ENCODE measurements at regions not wholly inside any gene's neighbourhood (a gene's known extent, or its start where the extent isn't known, plus 50 kb on each side); places are given as distances from the start of the nearest gene placed in this dataset.

DNA sequence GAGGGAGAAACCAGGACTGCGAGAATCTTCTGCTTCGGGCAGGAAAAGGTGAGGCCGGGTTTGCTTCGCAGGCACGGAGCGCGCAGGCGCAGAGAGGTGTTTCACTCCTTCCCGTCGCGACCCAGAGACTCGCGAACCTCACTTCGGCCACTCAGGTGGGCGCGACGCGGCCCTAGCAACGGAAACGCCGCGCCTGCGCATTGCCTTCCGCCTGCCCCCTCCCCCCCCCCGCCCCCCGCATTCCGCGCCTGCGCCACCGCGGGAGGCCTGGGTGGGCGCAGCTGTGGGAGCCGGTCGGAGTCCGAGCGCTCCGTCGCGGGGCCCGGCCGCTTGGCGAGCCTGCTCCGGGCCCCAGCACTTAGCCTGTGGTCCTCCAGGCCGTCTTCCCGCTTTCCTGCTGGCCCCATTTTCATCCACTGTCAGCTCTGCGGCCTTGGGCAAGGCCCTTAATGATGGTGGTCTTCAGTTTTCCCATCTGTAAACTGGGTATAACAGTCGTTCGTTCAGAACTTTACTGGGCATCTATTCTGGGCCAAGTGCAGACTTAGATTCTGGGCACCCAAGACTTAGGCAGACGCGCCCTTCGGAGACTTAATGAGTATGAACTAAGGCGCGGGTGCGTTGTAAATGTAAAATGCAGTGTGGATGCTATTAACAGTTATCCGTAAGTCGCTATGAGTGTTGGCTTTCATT lies 62.1 kb upstream of the ACKR3 start:
- Histone ChIP-seq H3K4me3 (ENCODE audit: low read length) (peak overlapping the region; percentile 74), H3K36me3 (ENCODE audit: control insufficient read depth, low read depth, low read length) (no peaks in the 10 kb centered on the region), H3K9me3 (ENCODE audit: control insufficient read depth, low read depth, low read length) (no peaks in the 10 kb centered on the region), H3K9ac (ENCODE audit: low read length) (peak overlapping the region; percentile 33), H3K4me1 (ENCODE audit: control insufficient read depth, low read depth, low read length) (peaks cover 12% of the 10 kb centered on the region), H3K27ac (ENCODE audit: low read length) (no peak overlapping the region), H3K27me3 (ENCODE audit: control insufficient read depth, insufficient read depth, low read length) (peaks cover 22% of the 10 kb centered on the region)

DNA sequence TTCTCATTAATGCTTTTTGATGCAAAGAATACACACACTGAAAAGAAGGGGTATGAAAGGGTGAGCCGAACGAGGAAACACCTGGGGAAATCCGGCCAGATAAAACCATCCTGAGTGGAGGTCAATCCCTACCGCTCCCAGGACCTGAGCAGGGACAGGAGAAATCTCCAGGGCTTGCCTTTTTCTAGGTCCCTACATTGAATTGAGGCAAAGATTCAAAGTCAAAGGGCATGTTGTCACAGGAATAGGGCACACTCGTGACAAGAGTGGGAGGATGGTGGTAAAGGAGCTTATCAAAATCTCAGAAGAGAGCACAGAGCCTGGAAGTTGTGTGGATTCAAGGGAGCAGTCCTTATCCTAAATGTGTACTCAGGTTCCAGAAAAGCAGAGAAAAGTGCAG lies 61.2 kb upstream of the ACKR3 start:
- H3K4me3 ChIP-seq (ENCODE audit: low read length) = no peak overlapping the region
- H3K9ac ChIP-seq (ENCODE audit: low read length) = no peak overlapping the region
- H3K9me3 ChIP-seq (ENCODE audit: control insufficient read depth, low read depth, low read length) = no peaks in the 10 kb centered on the region
- H3K27ac ChIP-seq (ENCODE audit: low read length) = no peak overlapping the region
- H3K27me3 ChIP-seq (ENCODE audit: control insufficient read depth, insufficient read depth, low read length) = peaks cover 22% of the 10 kb centered on the region
- H3K36me3 ChIP-seq (ENCODE audit: control insufficient read depth, low read depth, low read length) = no peaks in the 10 kb centered on the region
- H3K4me1 ChIP-seq (ENCODE audit: control insufficient read depth, low read depth, low read length) = peaks cover 12% of the 10 kb centered on the region

DNA sequence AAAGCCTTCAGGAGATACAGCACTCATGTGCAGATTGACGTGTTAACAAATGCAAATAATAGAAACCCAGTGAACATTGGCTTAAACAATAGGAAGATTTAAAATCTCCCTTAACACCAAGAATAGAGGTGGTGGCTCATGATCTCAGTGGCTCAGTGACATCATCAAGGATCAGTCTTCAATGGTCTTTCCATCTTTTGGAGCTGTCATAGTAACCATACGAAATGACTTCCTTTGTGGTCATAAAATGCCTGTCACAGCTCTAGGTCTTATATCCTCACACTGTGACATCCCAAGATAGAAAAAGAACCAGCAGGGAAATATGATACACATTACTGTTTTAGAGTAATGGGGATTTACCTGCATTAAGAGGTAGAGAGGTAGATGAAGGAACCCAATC lies 59.6 kb upstream of the ACKR3 start:
- peaks cover 22% of the 10 kb centered on the region for H3K27me3 ChIP-seq (ENCODE audit: control insufficient read depth, insufficient read depth, low read length)

DNA sequence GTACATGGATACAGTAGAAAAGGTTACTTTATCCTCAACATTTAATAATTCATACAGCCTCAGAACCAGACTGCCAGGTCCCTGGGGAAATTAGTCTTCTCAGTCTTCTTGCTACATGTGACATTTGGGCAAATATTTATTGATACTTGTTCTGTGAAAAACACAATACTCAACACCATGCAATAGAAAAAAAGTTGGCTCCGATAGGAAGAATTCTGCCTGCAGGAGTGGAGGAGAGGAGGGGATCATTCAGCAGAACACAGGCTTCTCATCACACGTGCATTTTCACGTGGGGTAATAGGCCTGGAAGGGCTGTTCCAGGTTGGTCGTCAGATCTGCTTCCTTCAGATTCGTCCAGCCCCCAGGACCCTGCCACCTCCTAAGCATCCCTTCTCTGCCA lies 58.4 kb upstream of the ACKR3 start:
- no peak overlapping the region for H3K27ac ChIP-seq (ENCODE audit: low read length)
- H3K4me1 ChIP-seq (ENCODE audit: control insufficient read depth, low read depth, low read length) = peaks cover 12% of the 10 kb centered on the region
- no peak overlapping the region for H3K4me3 ChIP-seq (ENCODE audit: low read length)
- H3K9ac ChIP-seq (ENCODE audit: low read length) = no peak overlapping the region
- no peaks in the 10 kb centered on the region for H3K9me3 ChIP-seq (ENCODE audit: control insufficient read depth, low read depth, low read length)
- H3K36me3 ChIP-seq (ENCODE audit: control insufficient read depth, low read depth, low read length) = no peaks in the 10 kb centered on the region
- peaks cover 19% of the 10 kb centered on the region for H3K27me3 ChIP-seq (ENCODE audit: control insufficient read depth, insufficient read depth, low read length)

More for the DNA sequence above, 59.6 kb upstream of the ACKR3 start:
- Histone ChIP-seq H3K27ac (ENCODE audit: low read length) (no peak overlapping the region), H3K36me3 (ENCODE audit: control insufficient read depth, low read depth, low read length) (no peaks in the 10 kb centered on the region), H3K9ac (ENCODE audit: low read length) (no peak overlapping the region), H3K9me3 (ENCODE audit: control insufficient read depth, low read depth, low read length) (no peaks in the 10 kb centered on the region), H3K4me3 (ENCODE audit: low read length) (no peak overlapping the region), H3K4me1 (ENCODE audit: control insufficient read depth, low read depth, low read length) (peaks cover 12% of the 10 kb centered on the region)

DNA sequence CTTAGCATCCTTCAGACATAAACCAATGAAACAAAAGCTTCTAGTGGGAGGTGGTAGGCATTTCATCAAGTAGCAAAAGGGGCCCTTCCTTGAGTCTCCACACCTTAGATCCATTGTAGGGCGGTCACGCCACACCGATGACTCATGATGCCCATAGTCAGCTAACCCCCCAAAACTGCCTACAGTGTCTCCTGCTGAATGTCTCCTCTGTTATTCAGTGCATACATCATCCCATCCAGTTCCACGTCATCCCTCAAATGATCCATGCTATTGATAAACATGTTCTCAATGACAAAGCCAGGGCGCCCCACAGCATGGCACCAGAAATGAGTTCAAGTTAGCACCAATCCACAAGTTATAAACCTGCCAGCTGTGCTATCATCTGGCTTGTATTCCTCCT lies 57.4 kb upstream of the ACKR3 start:
- Histone ChIP-seq H3K4me3 (ENCODE audit: low read length) (no peak overlapping the region), H3K27ac (ENCODE audit: low read length) (no peak overlapping the region), H3K27me3 (ENCODE audit: control insufficient read depth, insufficient read depth, low read length) (peaks cover 10% of the 10 kb centered on the region), H3K9ac (ENCODE audit: low read length) (no peak overlapping the region), H3K4me1 (ENCODE audit: control insufficient read depth, low read depth, low read length) (peaks cover 8% of the 10 kb centered on the region), H3K9me3 (ENCODE audit: control insufficient read depth, low read depth, low read length) (no peaks in the 10 kb centered on the region), H3K36me3 (ENCODE audit: control insufficient read depth, low read depth, low read length) (no peaks in the 10 kb centered on the region)

DNA sequence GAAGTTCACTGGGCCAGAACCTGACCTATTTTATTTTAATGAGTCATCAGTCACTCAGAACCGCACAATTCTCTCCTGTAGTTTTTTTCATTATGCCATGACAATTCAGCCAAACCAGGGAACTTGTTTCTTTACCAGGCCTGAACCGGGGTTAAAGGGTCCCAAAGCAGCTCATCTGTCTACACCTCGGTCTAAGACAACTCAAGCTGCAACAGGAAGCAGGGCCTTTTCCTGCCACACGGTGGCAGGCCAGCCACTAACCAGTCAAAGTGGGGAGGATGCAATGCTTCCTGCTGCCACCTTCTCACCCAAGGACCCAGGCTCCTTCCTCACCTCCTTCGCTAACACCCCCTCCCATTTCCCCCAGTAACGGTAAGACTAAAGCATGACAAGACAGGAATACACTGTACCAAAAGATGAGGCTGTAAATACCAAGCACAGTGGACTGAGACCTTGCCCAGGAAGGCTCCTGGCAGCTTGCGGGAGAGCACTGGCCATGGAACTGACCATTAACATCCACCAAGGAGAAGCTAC lies 56.7 kb upstream of the ACKR3 start:
- H3K4me3 ChIP-seq (ENCODE audit: low read length) = no peak overlapping the region
- H3K27me3 ChIP-seq (ENCODE audit: control insufficient read depth, insufficient read depth, low read length) = peaks cover 6% of the 10 kb centered on the region
- H3K27ac ChIP-seq (ENCODE audit: low read length) = no peak overlapping the region
- H3K9ac ChIP-seq (ENCODE audit: low read length) = no peak overlapping the region
- H3K4me1 ChIP-seq (ENCODE audit: control insufficient read depth, low read depth, low read length) = peaks cover 8% of the 10 kb centered on the region
- no peaks in the 10 kb centered on the region for H3K9me3 ChIP-seq (ENCODE audit: control insufficient read depth, low read depth, low read length)
- H3K36me3 ChIP-seq (ENCODE audit: control insufficient read depth, low read depth, low read length) = no peaks in the 10 kb centered on the region

DNA sequence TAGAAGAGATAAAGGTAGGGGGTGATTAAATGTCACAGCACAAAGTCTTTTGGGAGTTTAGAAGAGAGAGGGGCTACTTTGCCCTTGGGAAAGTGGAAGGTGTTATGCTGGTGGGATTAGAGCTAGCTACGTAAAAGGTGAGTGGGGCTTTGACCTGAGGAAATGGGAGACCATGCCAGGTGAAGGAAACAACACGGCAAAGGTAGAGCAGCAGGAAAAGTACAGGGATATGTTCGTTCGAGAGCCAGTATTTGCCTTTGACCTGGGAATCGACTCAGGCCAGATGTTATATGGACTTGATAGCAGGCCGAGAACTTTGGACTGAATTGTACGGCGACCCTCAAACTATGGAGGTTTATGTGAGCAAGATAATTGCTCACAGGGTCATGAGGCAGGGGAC lies 55.7 kb upstream of the ACKR3 start:
- Histone ChIP-seq H3K4me3 (ENCODE audit: low read length) (no peak overlapping the region), H3K9ac (ENCODE audit: low read length) (no peak overlapping the region), H3K36me3 (ENCODE audit: control insufficient read depth, low read depth, low read length) (no peaks in the 10 kb centered on the region), H3K27me3 (ENCODE audit: control insufficient read depth, insufficient read depth, low read length) (no peaks in the 10 kb centered on the region), H3K9me3 (ENCODE audit: control insufficient read depth, low read depth, low read length) (no peaks in the 10 kb centered on the region), H3K4me1 (ENCODE audit: control insufficient read depth, low read depth, low read length) (peaks cover 8% of the 10 kb centered on the region), H3K27ac (ENCODE audit: low read length) (no peak overlapping the region)

DNA sequence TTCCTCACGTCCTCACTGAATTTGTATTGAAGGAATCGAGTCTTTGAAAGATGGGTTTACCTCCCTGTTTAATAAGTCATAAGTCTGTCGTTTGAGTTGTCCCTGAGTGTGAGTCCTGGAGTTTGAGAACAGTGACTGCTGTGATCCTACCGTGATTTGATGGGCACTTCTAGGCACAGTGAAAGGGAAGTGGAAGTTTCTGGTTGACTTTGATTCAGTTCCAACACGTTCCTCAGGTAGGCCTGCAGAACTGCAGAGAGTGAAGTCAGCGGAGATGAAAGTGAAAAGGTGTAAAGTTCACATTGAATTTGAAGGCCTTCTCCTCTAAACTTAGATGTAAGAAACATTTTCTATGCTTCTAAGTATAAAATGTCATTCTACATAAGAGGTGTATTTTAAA lies 52.9 kb upstream of the ACKR3 start:
- Histone ChIP-seq H3K9me3 (ENCODE audit: control insufficient read depth, low read depth, low read length) (no peaks in the 10 kb centered on the region), H3K4me3 (ENCODE audit: low read length) (no peak overlapping the region), H3K4me1 (ENCODE audit: control insufficient read depth, low read depth, low read length) (no peaks in the 10 kb centered on the region), H3K36me3 (ENCODE audit: control insufficient read depth, low read depth, low read length) (no peaks in the 10 kb centered on the region), H3K27ac (ENCODE audit: low read length) (no peak overlapping the region), H3K9ac (ENCODE audit: low read length) (no peak overlapping the region), H3K27me3 (ENCODE audit: control insufficient read depth, insufficient read depth, low read length) (no peaks in the 10 kb centered on the region)

DNA sequence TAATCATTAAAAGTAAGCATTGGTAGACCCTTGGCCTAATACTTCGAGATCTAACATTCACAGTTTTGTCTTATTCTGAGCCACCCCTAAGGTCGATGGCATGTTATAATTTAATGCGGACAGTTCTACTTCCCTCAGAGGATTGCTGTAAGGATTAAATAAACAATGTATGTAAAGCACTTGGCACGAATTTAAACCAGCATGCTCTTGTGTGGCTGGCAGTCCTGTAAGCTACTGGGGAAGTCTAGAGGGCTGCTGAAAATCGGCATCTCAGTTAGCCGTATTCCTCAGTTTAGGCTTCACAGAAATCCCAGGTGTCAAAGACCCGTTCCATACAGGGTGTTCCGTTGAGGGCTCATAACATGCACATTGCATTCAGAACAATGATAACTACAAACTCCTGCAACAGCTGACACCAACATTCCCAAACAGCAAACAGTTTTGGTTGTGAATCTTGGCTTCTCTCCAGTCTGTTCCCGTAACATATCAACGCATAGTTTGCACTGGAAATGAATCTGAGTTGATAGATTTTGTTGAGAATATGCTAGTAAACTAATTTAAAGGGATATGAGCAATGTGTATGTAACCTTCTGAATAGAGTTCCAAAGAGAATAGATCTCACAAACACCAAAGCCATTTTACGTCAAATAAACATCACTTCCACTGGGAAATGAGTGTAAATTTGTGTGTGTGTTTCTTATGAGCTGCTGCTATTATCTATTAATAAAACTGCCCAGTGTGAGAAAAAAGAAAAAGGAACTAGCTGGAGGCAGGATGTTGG lies 52.2 kb upstream of the ACKR3 start:
- Histone ChIP-seq H3K9ac (ENCODE audit: low read length) (no peak overlapping the region), H3K36me3 (ENCODE audit: control insufficient read depth, low read depth, low read length) (no peaks in the 10 kb centered on the region), H3K4me1 (ENCODE audit: control insufficient read depth, low read depth, low read length) (no peaks in the 10 kb centered on the region), H3K4me3 (ENCODE audit: low read length) (no peak overlapping the region), H3K27me3 (ENCODE audit: control insufficient read depth, insufficient read depth, low read length) (no peaks in the 10 kb centered on the region), H3K9me3 (ENCODE audit: control insufficient read depth, low read depth, low read length) (no peaks in the 10 kb centered on the region), H3K27ac (ENCODE audit: low read length) (no peak overlapping the region)
